Bronchial epithelial cell (primary cell): ENCODE measurements at regions not wholly inside any gene's neighbourhood (a gene's known extent, or its start where the extent isn't known, plus 50 kb on each side); places are given as distances from the start of the nearest gene placed in this dataset.

Experiments used
- DNase-seq: peaks from one replicate; pipeline ENCODE4 v3.0.0-alpha.2; 2010; ENCODE audit warnings: low read depth
- FAIRE-seq: peaks from 2 replicates; lab custom pipeline; 2011; peaks lifted over from hg19 to GRCh38; lab: Jason Lieb, UNC
- H3K27me3 ChIP-seq: 2 replicates; pipeline ENCODE4 v1.5.1; 2011; ENCODE audit warnings: low read length; ENCODE audit not compliant: control insufficient read depth, insufficient read depth
- H3K36me3 ChIP-seq: 2 replicates; pipeline ENCODE4 v1.5.1; 2011; ENCODE audit warnings: low read length; ENCODE audit not compliant: control insufficient read depth, insufficient read depth
- H3K4me3 ChIP-seq: 2 replicates; pipeline ENCODE4 v1.5.1; 2011; ENCODE audit warnings: mild to moderate bottlenecking, low read depth, low read length, control low read depth
- TF ChIP-seq, protein P1 (sequence below): IDR thresholded peaks from 2 replicates; pipeline ENCODE4 v1.5.1; 2011; ENCODE audit warnings: mild to moderate bottlenecking, moderate library complexity, low read length, control low read depth, inconsistent platforms; ENCODE audit not compliant: insufficient read depth, severe bottlenecking

DNA sequence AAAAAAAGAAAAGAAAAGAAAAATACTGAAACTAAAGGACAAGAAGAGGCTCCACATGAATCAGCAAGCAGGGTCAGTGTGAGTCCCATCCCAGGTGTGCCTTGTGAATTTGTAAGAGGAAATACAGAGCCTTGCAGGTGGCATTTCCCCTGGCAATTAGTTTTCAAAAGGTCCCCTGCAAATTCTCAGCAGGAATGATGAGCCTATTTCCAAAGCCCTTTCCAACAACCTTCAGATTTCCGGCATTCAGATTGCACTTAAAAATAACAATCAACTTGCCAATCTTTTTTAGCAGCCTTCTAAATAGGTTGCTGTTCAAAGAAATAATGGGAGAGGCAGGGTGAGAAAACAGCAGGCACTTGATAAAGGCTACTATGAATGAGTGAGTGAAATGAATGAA is 66.4 kb upstream of the OR13H1 start:
- no peak overlapping the region for H3K4me3 ChIP-seq

More for the DNA sequence above, 66.4 kb upstream of the OR13H1 start:
- DNase-seq (no peak), FAIRE-seq (no peak)
- H3K36me3 ChIP-seq, result no peaks in the 10 kb centered on the region
- TF ChIP-seq, protein P1, sequence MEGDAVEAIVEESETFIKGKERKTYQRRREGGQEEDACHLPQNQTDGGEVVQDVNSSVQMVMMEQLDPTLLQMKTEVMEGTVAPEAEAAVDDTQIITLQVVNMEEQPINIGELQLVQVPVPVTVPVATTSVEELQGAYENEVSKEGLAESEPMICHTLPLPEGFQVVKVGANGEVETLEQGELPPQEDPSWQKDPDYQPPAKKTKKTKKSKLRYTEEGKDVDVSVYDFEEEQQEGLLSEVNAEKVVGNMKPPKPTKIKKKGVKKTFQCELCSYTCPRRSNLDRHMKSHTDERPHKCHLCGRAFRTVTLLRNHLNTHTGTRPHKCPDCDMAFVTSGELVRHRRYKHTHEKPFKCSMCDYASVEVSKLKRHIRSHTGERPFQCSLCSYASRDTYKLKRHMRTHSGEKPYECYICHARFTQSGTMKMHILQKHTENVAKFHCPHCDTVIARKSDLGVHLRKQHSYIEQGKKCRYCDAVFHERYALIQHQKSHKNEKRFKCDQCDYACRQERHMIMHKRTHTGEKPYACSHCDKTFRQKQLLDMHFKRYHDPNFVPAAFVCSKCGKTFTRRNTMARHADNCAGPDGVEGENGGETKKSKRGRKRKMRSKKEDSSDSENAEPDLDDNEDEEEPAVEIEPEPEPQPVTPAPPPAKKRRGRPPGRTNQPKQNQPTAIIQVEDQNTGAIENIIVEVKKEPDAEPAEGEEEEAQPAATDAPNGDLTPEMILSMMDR, result no peak
- no peaks in the 10 kb centered on the region for H3K27me3 ChIP-seq
